ENCODE measurements at regions not wholly inside any gene's neighbourhood (a gene's known extent, or its start where the extent isn't known, plus 50 kb on each side); places are given as distances from the start of the nearest gene placed in this dataset.
A peak's percentile ranks its signal among the peaks of the same experiment; 100 is the strongest.
"Not testable (repeated sequence)": the region's sequence is repeated elsewhere in the genome, so short reads cannot be mapped to it uniquely, and the experiment has no call there.

- no peak for DNase-seq
These were observed 73.8 kb upstream of the EPCAM start for GRCh38 chr2:47295131-47295980.

GRCh38 chr2:47293976-47294375 lies 75.1 kb upstream of the EPCAM start:
- no peak for DNase-seq

- no peak for DNase-seq
These were observed 80.2 kb upstream of the EPCAM start for GRCh38 chr2:47288864-47289263.

GRCh38 chr2:47283659-47284058 lies 85.5 kb upstream of the EPCAM start:
- no peak for DNase-seq

- no peak for DNase-seq
These were observed 86.4 kb upstream of the EPCAM start for GRCh38 chr2:47282621-47283272.

- not testable (repeated sequence) for DNase-seq
These were observed 89.6 kb upstream of the EPCAM start for GRCh38 chr2:47279525-47279924.

- DNase-seq = no peak
These were observed 91.1 kb upstream of the EPCAM start for GRCh38 chr2:47277987-47278386.

- no peak for DNase-seq
These were observed 91.9 kb upstream of the EPCAM start for GRCh38 chr2:47277187-47277586.

- DNase-seq = no peak
These were observed 93.0 kb upstream of the EPCAM start for GRCh38 chr2:47276061-47276460.

- no peak for DNase-seq
These were observed 94.9 kb upstream of the EPCAM start for GRCh38 chr2:47274054-47274782.

- no peak for DNase-seq
These were observed 96.0 kb upstream of the EPCAM start for GRCh38 chr2:47272905-47273758.

- DNase-seq = peak; percentile 51
These were observed 95.9 kb upstream of the CALM2 start for GRCh38 chr2:47272031-47272864.

GRCh38 chr2:47271054-47272000 lies 95.0 kb upstream of the CALM2 start:
- no peak for DNase-seq

GRCh38 chr2:47270421-47270820 lies 94.1 kb upstream of the CALM2 start:
- DNase-seq = no peak

GRCh38 chr2:47269316-47270232 lies 93.3 kb upstream of the CALM2 start:
- no peak for DNase-seq

- no peak for DNase-seq
These were observed 91.4 kb upstream of the CALM2 start for GRCh38 chr2:47267711-47268086.

GRCh38 chr2:47266939-47267710 lies 90.8 kb upstream of the CALM2 start:
- DNase-seq = no peak

GRCh38 chr2:47265751-47266231 lies 89.5 kb upstream of the CALM2 start:
- DNase-seq = no peak

- no peak for DNase-seq
These were observed 88.8 kb upstream of the CALM2 start for GRCh38 chr2:47265158-47265557.
